ENCODE measurements at regions not wholly inside any gene's neighbourhood (a gene's known extent, or its start where the extent isn't known, plus 50 kb on each side); places are given as distances from the start of the nearest gene placed in this dataset.

DNA sequence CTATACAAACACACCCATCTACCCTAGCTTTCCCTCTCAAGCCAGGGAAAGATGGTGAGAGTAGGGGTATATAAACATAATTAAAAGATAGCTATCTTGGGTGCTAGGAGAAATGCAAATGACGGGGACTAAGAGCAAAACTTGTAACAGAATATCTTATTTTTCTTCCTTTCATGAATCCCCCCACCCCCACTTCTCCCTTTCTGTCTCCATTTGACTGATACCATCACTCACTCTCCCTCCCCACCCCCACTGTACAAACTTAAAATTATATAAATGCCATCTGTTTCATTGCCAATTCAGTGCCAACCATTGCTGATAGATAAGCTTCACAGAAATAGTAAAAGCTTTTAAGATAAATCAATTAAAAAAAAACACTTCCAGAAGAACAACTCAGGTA, 268.6 kb downstream of the SLC6A15 start:
- Histone ChIP-seq H3K27ac (no peak overlapping the region), H3K4me2 (no peak overlapping the region), H3K4me3 (no peak overlapping the region), H3K9me3 (no peaks in the 10 kb centered on the region), H3K4me1 (no peaks in the 10 kb centered on the region)
- POLR2A ChIA-PET: interaction anchor here (0.6 kb wide), 1 partner anchor 19 kb away, joined by 8 read pairs; no protein-coding TSS in a partner anchor
- FAIRE-seq (no peak), ATAC-seq (no peak), DNase-seq (ENCODE audit: low read depth in 1 of 2, low spot score in 1 of 2) (no peak)
- no peak for TF ChIP-seq CHD4 (IDR thresholded peaks at IDR 0.05; ENCODE audit: borderline replicate concordance)
- no peak for TF ChIP-seq MAFK (IDR thresholded peaks at IDR 0.05; ENCODE audit: partially characterized antibody)
- TF ChIP-seq POLR2AphosphoS2 (conservative IDR thresholded peaks at IDR 0.05; ENCODE audit: low read length): no peak
- TF ChIP-seq TP53 (CRISPR knock-in tag; IDR thresholded peaks at IDR 0.05): no peak
- TF ChIP-seq, protein P1, sequence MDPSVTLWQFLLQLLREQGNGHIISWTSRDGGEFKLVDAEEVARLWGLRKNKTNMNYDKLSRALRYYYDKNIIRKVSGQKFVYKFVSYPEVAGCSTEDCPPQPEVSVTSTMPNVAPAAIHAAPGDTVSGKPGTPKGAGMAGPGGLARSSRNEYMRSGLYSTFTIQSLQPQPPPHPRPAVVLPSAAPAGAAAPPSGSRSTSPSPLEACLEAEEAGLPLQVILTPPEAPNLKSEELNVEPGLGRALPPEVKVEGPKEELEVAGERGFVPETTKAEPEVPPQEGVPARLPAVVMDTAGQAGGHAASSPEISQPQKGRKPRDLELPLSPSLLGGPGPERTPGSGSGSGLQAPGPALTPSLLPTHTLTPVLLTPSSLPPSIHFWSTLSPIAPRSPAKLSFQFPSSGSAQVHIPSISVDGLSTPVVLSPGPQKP (IDR thresholded peaks at IDR 0.05; ENCODE audit: low read depth, low read length): no peak
- no peak for TF ChIP-seq ZSCAN20 (CRISPR knock-in tag; IDR thresholded peaks at IDR 0.05)
- TF ChIP-seq NPAS2 (CRISPR knock-in tag; IDR thresholded peaks at IDR 0.05; ENCODE audit: borderline replicate concordance): no peak
- TF ChIP-seq RCOR1 (IDR thresholded peaks at IDR 0.05; ENCODE audit: low read depth, low read length): no peak
- TF ChIP-seq GATA3 (IDR thresholded peaks at IDR 0.05; ENCODE audit: borderline replicate concordance): no peak
- TF ChIP-seq ESRRA (IDR thresholded peaks at IDR 0.05; ENCODE audit: borderline replicate concordance, low read length): no peak
- no peak for TF ChIP-seq ZNF302 (CRISPR knock-in tag; IDR thresholded peaks at IDR 0.05)
- no peak for TF ChIP-seq MAZ (IDR thresholded peaks at IDR 0.05; ENCODE audit: borderline replicate concordance, low read depth, low read length)
- no peak for TF ChIP-seq FOXS1 (CRISPR knock-in tag; IDR thresholded peaks at IDR 0.05)
- TF ChIP-seq KDM1A (IDR thresholded peaks at IDR 0.05; ENCODE audit: low read depth): no peak
- TF ChIP-seq FOSB (CRISPR knock-in tag; IDR thresholded peaks at IDR 0.05): no peak
- no peak for TF ChIP-seq RAD21 (conservative IDR thresholded peaks at IDR 0.05 in 1 of 2, IDR thresholded peaks at IDR 0.05 in 1 of 2)
- TF ChIP-seq, protein P2, sequence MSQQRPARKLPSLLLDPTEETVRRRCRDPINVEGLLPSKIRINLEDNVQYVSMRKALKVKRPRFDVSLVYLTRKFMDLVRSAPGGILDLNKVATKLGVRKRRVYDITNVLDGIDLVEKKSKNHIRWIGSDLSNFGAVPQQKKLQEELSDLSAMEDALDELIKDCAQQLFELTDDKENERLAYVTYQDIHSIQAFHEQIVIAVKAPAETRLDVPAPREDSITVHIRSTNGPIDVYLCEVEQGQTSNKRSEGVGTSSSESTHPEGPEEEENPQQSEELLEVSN (IDR thresholded peaks at IDR 0.05; ENCODE audit: borderline replicate concordance, low read depth): no peak
- no peak for TF ChIP-seq MYC (IDR thresholded peaks at IDR 0.05; ENCODE audit: borderline replicate concordance, low read length)
- TF ChIP-seq FOSL2 (IDR thresholded peaks at IDR 0.05): no peak
- TF ChIP-seq FOSL2 (CRISPR knock-in tag; IDR thresholded peaks at IDR 0.05): no peak
- no peak for TF ChIP-seq SMC3 (IDR thresholded peaks at IDR 0.05)
- 48% methylated on average over 1 of the region's 1 CpG for WGBS (ENCODE audit: missing lambda C conversion rate)
- CTCF ChIA-PET: no interaction called here

DNA sequence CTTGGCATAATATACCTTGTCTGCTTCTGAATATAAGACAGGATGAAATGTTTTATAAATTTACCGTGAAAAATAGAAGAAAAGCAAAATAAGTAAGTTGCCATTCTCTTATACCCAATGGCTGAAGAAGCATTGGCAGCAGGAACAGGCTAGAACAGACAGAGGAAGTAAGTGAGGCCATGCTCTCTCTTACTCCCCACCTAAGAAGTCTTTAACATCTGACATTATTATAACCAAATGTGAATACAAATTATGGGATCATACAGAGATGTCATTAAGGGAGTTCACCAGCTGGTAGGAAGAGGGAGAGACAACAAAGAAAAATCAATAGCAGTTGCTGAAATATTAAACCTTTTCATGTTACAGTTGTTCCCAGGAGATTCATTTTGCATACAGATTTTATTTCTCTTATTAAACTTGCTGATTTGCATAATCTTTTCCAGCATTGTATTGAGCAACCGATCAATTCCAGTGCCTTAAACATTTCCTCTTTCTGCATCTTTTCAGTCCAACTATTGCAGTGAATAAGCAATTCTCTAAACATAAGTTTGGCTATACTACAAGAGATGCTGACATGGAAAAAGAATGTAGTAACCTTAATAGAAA, 270.6 kb downstream of the SLC6A15 start:
- DNase-seq (ENCODE audit: low read depth in 1 of 2, low spot score in 1 of 2): no peak
- ATAC-seq: no peak
- CTCF ChIA-PET: no interaction called here
- H3K4me1 ChIP-seq: no peaks in the 10 kb centered on the region
- peak; percentile 8 for TF ChIP-seq MAFK (IDR thresholded peaks at IDR 0.05; ENCODE audit: partially characterized antibody)
- TF ChIP-seq RFX5 (IDR thresholded peaks at IDR 0.05): no peak
- POLR2A ChIA-PET: no interaction called here
- H3K9me3 ChIP-seq: no peaks in the 10 kb centered on the region
- no peak overlapping the region for H3K27ac ChIP-seq
- WGBS (ENCODE audit: missing lambda C conversion rate): 43% methylated on average over 2 of the region's 2 CpGs
- no peak for FAIRE-seq
- no peak overlapping the region for H3K4me3 ChIP-seq
- no peak overlapping the region for H3K4me2 ChIP-seq

DNA sequence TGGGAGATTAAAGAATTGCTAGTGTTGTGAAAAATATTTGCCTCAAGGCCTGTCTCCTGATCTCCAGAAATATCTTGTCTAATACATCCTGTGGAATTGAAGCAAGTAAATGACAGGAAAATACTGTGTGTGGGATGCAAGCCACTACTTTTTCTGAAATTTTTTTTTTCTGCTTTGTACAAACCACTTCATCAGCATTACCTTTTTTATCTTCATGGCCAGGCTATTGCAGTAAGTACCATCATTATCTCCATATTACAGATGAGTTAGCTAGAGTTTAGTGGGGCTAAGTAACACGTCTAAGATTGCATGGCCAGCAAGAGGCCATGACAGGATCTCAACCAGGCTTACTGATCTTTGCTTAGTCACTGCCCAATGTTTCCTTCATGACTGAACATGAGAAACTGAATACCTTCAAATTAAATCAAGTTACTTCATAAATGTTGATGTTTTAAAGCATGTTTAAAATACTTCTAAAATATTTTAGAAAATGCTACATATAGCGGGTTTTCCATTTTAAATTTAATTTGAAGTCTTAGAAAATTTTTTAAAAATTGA, 273.7 kb downstream of the SLC6A15 start:
- ATAC-seq: no peak
- peak; percentile 28 for FAIRE-seq
- H3K4me1 ChIP-seq: no peaks in the 10 kb centered on the region
- H3K4me2 ChIP-seq: no peak overlapping the region
- ChIA-PET CTCF (no interaction called here), POLR2A (no interaction called here)
- H3K4me3 ChIP-seq: no peak overlapping the region
- no peak overlapping the region for H3K27ac ChIP-seq
- WGBS (ENCODE audit: missing lambda C conversion rate): 44% methylated on average over 2 of the region's 2 CpGs
- no peaks in the 10 kb centered on the region for H3K9me3 ChIP-seq
- DNase-seq (ENCODE audit: low read depth in 1 of 2, low spot score in 1 of 2): no peak
- TF ChIP-seq, protein P3, sequence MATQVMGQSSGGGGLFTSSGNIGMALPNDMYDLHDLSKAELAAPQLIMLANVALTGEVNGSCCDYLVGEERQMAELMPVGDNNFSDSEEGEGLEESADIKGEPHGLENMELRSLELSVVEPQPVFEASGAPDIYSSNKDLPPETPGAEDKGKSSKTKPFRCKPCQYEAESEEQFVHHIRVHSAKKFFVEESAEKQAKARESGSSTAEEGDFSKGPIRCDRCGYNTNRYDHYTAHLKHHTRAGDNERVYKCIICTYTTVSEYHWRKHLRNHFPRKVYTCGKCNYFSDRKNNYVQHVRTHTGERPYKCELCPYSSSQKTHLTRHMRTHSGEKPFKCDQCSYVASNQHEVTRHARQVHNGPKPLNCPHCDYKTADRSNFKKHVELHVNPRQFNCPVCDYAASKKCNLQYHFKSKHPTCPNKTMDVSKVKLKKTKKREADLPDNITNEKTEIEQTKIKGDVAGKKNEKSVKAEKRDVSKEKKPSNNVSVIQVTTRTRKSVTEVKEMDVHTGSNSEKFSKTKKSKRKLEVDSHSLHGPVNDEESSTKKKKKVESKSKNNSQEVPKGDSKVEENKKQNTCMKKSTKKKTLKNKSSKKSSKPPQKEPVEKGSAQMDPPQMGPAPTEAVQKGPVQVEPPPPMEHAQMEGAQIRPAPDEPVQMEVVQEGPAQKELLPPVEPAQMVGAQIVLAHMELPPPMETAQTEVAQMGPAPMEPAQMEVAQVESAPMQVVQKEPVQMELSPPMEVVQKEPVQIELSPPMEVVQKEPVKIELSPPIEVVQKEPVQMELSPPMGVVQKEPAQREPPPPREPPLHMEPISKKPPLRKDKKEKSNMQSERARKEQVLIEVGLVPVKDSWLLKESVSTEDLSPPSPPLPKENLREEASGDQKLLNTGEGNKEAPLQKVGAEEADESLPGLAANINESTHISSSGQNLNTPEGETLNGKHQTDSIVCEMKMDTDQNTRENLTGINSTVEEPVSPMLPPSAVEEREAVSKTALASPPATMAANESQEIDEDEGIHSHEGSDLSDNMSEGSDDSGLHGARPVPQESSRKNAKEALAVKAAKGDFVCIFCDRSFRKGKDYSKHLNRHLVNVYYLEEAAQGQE (IDR thresholded peaks at IDR 0.05): no peak
- no peak for TF ChIP-seq ZNF302 (CRISPR knock-in tag; IDR thresholded peaks at IDR 0.05)
- TF ChIP-seq, protein P4, sequence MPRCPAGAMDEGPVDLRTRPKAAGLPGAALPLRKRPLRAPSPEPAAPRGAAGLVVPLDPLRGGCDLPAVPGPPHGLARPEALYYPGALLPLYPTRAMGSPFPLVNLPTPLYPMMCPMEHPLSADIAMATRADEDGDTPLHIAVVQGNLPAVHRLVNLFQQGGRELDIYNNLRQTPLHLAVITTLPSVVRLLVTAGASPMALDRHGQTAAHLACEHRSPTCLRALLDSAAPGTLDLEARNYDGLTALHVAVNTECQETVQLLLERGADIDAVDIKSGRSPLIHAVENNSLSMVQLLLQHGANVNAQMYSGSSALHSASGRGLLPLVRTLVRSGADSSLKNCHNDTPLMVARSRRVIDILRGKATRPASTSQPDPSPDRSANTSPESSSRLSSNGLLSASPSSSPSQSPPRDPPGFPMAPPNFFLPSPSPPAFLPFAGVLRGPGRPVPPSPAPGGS (IDR thresholded peaks at IDR 0.05): no peak
- no peak for TF ChIP-seq BHLHE40 (IDR thresholded peaks at IDR 0.05; ENCODE audit: low read depth, low read length)
- TF ChIP-seq HOXA7 (CRISPR knock-in tag; IDR thresholded peaks at IDR 0.05): no peak
- no peak for TF ChIP-seq MYC (IDR thresholded peaks at IDR 0.05; ENCODE audit: borderline replicate concordance, low read length)
- TF ChIP-seq CBX8 (IDR thresholded peaks at IDR 0.05): no peak
- TF ChIP-seq HOXB5 (CRISPR knock-in tag; IDR thresholded peaks at IDR 0.05): no peak
- TF ChIP-seq, protein P2 (IDR thresholded peaks at IDR 0.05; ENCODE audit: borderline replicate concordance, low read depth): no peak

Measured in A549 (cell line).